OCI-LY3 (cell line): ENCODE measurements at regions not wholly inside any gene's neighbourhood (a gene's known extent, or its start where the extent isn't known, plus 50 kb on each side); places are given as distances from the start of the nearest gene placed in this dataset.

Experiments used
- H2AFZ ChIP-seq: fragments of 200-600, 300-600 bp; shearing (Covaris generic); 2 replicates; pipeline ENCODE4 v1.6.0; 2014; ENCODE audit warnings: antibody characterized with exemption, low read depth, low read length
- H3K27ac ChIP-seq: fragments of 200-600, 300-600 bp; sonication (generic); 2 replicates; pipeline ENCODE4 v1.5.1; 2014; ENCODE audit warnings: mild to moderate bottlenecking, low read length, moderate library complexity, mixed read lengths
- H3K27me3 ChIP-seq: fragments of 200-600, 300-600 bp; sonication (generic); 2 replicates; pipeline ENCODE4 v1.6.1; 2014; ENCODE audit warnings: low read depth, low read length, mixed read lengths
- H3K36me3 ChIP-seq: fragments of 200-600, 300-600 bp; sonication (generic); replicated peaks from 2 replicates; pipeline ENCODE3; 2014; ENCODE audit warnings: low read depth, low read length, mixed read lengths
- H3K4me1 ChIP-seq: fragments of 300-600, 200-600 bp; sonication (generic); 2 replicates; pipeline ENCODE4 v1.6.1; 2014; ENCODE audit warnings: low read length, mixed read lengths
- H3K4me2 ChIP-seq: fragments of 200-600, 300-600 bp; sonication (generic); 2 replicates; pipeline ENCODE4 v1.6.1; 2014; ENCODE audit warnings: low read length, mixed read lengths
- H3K4me3 ChIP-seq: fragments of 300-600, 200-600 bp; sonication (generic); 2 replicates; pipeline ENCODE4 v1.5.1; 2014; ENCODE audit warnings: antibody characterized with exemption, mild to moderate bottlenecking, low read length, moderate library complexity
- H3K79me2 ChIP-seq: fragments of 300-600, 200-600 bp; shearing (Covaris generic); 2 replicates; pipeline ENCODE4 v1.6.1; 2014; ENCODE audit warnings: mild to moderate bottlenecking, low read length, mixed read lengths
- H3K9ac ChIP-seq: fragments of 300-600, 200-600 bp; shearing (Covaris generic); 2 replicates; pipeline ENCODE4 v1.6.0; 2014; ENCODE audit warnings: mild to moderate bottlenecking, low read length, moderate library complexity
- H3K9me3 ChIP-seq: fragments of 200-600, 300-600 bp; shearing (Covaris generic); 2 replicates; pipeline ENCODE4 v1.6.1; 2014; ENCODE audit warnings: low read length, mixed read lengths; ENCODE audit not compliant: insufficient read depth
- H4K20me1 ChIP-seq: fragments of 200-600, 300-600 bp; sonication (generic); 2 replicates; pipeline ENCODE4 v1.6.1; 2016; ENCODE audit warnings: low read length, mixed read lengths; ENCODE audit not compliant: insufficient read depth
- EZH2phosphoT487 ChIP-seq: fragments of 200-600 bp; shearing (Covaris generic); IDR thresholded peaks from 2 replicates; pipeline ENCODE4 v1.6.1; 2018; ENCODE audit warnings: antibody characterized with exemption, mixed run types, low read depth
- TF ChIP-seq, protein P1 (sequence below): fragments of 200-600, 300-600 bp; sonication (generic); IDR thresholded peaks from 2 replicates; pipeline ENCODE4 v1.5.1; 2014; ENCODE audit warnings: antibody characterized with exemption, low read length, low read depth

DNA sequence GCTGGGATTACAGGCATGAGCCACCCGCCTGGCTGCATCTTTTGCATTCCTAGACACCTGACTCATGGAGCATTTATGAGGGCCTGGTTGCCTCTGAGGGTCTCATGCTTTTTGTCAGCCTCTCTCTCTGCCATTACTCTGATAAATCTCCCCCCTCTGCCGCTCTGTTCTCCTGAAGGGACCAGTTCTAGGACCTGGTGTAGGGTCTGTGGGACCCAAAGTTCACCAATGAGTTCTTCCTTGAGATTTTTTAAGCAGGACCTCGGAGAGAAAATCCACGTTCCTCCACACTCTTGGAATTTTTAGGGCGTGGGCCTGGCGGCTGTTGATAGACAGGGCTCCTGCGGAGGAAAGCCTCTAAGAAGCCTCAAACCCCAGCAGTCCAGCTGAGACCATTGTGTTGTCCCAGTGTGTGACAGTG is 91.9 kb upstream of the ERRFI1 start:
- TF ChIP-seq, protein P1, sequence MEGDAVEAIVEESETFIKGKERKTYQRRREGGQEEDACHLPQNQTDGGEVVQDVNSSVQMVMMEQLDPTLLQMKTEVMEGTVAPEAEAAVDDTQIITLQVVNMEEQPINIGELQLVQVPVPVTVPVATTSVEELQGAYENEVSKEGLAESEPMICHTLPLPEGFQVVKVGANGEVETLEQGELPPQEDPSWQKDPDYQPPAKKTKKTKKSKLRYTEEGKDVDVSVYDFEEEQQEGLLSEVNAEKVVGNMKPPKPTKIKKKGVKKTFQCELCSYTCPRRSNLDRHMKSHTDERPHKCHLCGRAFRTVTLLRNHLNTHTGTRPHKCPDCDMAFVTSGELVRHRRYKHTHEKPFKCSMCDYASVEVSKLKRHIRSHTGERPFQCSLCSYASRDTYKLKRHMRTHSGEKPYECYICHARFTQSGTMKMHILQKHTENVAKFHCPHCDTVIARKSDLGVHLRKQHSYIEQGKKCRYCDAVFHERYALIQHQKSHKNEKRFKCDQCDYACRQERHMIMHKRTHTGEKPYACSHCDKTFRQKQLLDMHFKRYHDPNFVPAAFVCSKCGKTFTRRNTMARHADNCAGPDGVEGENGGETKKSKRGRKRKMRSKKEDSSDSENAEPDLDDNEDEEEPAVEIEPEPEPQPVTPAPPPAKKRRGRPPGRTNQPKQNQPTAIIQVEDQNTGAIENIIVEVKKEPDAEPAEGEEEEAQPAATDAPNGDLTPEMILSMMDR = no peak
- no peak for TF ChIP-seq EZH2phosphoT487
- Histone ChIP-seq H3K36me3 (no peaks in the 10 kb centered on the region), H3K9me3 (no peaks in the 10 kb centered on the region), H3K27ac (no peak overlapping the region), H2AFZ (no peak overlapping the region), H3K79me2 (no peaks in the 10 kb centered on the region), H4K20me1 (no peaks in the 10 kb centered on the region), H3K9ac (no peak overlapping the region), H3K27me3 (no peaks in the 10 kb centered on the region), H3K4me2 (no peak overlapping the region), H3K4me3 (no peak overlapping the region), H3K4me1 (no peaks in the 10 kb centered on the region)

DNA sequence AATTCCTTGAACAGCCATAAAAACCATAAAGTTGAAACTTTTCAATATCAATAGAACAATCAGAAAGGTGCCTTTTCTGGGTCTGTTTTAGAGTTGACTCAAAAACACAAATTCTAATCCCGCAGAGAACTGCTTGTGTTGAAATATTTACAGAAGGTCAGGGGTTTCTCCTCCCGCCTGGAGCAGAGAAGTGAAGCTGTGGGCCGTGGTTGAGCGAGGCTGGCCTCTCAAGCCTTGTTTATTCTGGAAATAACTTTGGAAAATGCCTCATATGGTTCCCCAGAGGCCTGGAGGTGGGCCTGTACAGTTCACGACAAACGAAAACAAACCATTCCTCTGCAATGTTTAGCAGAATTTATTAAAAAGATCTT is 90.8 kb upstream of the ERRFI1 start:
- no peak overlapping the region for H2AFZ ChIP-seq
- H3K9me3 ChIP-seq = no peaks in the 10 kb centered on the region
- no peaks in the 10 kb centered on the region for H3K27me3 ChIP-seq
- no peak overlapping the region for H3K27ac ChIP-seq
- H3K4me2 ChIP-seq = no peak overlapping the region
- no peak overlapping the region for H3K4me3 ChIP-seq
- no peaks in the 10 kb centered on the region for H3K79me2 ChIP-seq
- H3K9ac ChIP-seq = no peak overlapping the region
- no peaks in the 10 kb centered on the region for H3K36me3 ChIP-seq
- no peaks in the 10 kb centered on the region for H3K4me1 ChIP-seq
- H4K20me1 ChIP-seq = no peaks in the 10 kb centered on the region
- TF ChIP-seq EZH2phosphoT487 = no peak
- TF ChIP-seq, protein P1 = no peak

DNA sequence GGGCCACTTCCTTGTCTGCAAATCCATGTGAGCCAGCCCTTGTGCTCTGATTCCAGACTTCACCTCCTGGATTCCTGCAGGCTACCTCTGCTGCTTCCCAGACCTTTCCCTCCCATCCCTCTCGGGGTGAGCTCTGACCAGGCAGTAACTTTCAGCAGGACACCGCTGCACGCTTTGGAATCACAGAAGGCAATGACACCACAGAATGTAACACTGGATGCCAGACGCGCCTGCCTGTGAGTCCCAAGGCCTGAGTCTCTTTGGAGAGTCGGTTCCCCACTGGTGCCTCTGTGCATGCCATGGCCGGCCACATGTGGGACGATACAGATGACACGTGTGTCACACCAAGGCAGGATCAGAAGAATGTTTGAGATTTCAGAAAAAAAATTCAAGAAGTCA is 89.7 kb upstream of the ERRFI1 start:
- H2AFZ ChIP-seq = no peak overlapping the region
- H3K4me1 ChIP-seq = no peaks in the 10 kb centered on the region
- no peak overlapping the region for H3K27ac ChIP-seq
- no peaks in the 10 kb centered on the region for H3K27me3 ChIP-seq
- no peaks in the 10 kb centered on the region for H3K9me3 ChIP-seq
- no peaks in the 10 kb centered on the region for H4K20me1 ChIP-seq
- no peaks in the 10 kb centered on the region for H3K36me3 ChIP-seq
- H3K4me3 ChIP-seq = no peak overlapping the region
- TF ChIP-seq, protein P1 = no peak
- TF ChIP-seq EZH2phosphoT487 = no peak
- H3K4me2 ChIP-seq = no peak overlapping the region
- no peak overlapping the region for H3K9ac ChIP-seq
- H3K79me2 ChIP-seq = no peaks in the 10 kb centered on the region

DNA sequence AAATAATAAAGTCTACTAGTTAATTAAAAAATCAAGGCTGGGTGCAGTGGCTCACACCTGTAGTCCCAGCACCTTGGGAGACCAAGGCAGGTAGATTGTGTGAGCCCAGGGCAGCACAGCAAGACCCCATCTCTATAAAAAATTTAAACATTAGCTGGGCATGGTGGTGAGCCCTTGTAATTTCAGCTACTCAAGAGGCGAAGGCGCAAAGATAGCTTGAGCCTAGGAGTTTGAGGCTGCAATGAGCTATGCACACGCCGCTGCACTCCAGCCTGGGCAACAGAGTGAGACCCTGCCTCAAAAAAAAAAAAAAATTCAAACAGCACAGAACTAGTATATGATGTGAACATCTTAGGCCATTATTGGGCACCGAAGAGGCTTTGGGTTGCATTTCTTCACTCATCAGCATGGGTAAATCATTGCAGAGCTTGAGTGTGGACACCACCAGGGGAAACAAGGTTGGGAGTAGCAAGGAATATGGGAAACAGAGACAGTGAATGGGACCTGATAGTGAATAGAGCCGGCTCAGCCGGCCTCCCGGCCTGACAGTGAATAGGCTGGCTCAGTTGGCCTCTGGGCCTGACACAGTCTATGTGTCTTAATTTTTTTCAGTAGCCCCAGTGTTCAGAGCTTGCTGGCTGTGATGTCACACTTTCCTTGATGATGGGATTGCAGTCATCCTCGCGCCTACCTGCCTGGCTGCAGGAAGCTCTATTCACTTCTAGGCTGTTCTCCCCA is 89.1 kb upstream of the ERRFI1 start:
- TF ChIP-seq, protein P1 = no peak
- TF ChIP-seq EZH2phosphoT487 = no peak
- Histone ChIP-seq H4K20me1 (no peaks in the 10 kb centered on the region), H2AFZ (no peak overlapping the region), H3K27ac (no peak overlapping the region), H3K9ac (no peak overlapping the region), H3K9me3 (no peaks in the 10 kb centered on the region), H3K4me3 (no peak overlapping the region), H3K79me2 (no peaks in the 10 kb centered on the region), H3K36me3 (no peaks in the 10 kb centered on the region), H3K4me2 (no peak overlapping the region), H3K4me1 (no peaks in the 10 kb centered on the region), H3K27me3 (no peaks in the 10 kb centered on the region)
